ENCODE measurements at regions not wholly inside any gene's neighbourhood (a gene's known extent, or its start where the extent isn't known, plus 50 kb on each side); places are given as distances from the start of the nearest gene placed in this dataset.
"Not testable (repeated sequence)": the region's sequence is repeated elsewhere in the genome, so short reads cannot be mapped to it uniquely, and the experiment has no call there.

DNA sequence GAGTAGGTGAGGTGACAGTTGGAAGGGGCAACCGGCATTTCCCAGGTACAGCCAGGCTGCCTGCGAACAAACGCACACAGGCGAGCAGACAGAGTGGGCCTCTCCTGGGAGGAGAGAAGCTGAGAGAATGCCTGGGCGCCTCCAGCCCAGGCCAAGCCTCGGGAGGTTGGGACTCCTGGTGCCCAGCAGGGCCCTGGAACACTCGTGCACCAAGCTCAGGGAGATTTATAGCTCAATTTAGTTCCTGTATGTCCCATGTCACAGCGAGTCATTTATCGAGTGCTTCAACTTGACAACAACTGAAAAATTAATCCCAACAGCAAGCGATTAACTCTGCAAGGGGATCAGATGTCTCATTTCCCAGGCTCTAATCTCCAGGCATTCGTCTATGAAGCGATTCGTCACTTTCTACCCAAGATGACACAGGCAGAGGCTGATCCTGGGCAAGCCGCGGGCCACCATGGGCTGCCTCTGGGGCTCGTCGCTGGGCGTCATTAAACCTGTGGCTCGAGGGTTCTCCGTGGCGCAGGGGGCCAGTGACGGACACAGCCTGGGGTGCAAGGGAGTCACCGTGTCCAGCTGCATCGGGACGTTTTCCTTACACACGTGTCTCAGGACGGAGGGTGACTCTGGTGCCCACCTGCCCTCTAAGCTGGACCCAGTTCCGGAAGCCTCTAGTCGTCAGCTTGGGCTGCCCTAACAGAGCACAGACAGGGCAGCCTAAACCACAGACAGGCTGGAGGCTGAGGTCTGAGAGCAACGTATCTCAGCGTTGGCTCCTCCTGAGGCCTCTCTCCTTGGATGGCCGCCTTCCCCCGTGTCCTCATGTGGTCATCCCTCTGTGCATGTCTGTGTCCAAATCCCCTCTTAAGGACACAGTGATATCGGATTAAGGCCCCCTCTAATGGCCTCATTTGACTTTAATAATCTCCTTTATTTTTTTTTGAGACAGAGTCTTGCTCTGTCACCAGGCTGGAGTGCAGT, 154.1 kb downstream of the CTTN start:
- no peak for TF ChIP-seq CTCF (IDR thresholded peaks at IDR 0.05; ENCODE audit: borderline replicate concordance, insufficient read depth, low read depth, low read length)
- no peak overlapping the region for H3K4me3 ChIP-seq (ENCODE audit: low read depth, low read length)

GRCh38 chr11:70555078-70555477, 156.7 kb downstream of the CTTN start:
- no peak overlapping the region for H3K4me3 ChIP-seq (ENCODE audit: low read depth, low read length)
- no peak for TF ChIP-seq CTCF (IDR thresholded peaks at IDR 0.05; ENCODE audit: borderline replicate concordance, insufficient read depth, low read depth, low read length)

DNA sequence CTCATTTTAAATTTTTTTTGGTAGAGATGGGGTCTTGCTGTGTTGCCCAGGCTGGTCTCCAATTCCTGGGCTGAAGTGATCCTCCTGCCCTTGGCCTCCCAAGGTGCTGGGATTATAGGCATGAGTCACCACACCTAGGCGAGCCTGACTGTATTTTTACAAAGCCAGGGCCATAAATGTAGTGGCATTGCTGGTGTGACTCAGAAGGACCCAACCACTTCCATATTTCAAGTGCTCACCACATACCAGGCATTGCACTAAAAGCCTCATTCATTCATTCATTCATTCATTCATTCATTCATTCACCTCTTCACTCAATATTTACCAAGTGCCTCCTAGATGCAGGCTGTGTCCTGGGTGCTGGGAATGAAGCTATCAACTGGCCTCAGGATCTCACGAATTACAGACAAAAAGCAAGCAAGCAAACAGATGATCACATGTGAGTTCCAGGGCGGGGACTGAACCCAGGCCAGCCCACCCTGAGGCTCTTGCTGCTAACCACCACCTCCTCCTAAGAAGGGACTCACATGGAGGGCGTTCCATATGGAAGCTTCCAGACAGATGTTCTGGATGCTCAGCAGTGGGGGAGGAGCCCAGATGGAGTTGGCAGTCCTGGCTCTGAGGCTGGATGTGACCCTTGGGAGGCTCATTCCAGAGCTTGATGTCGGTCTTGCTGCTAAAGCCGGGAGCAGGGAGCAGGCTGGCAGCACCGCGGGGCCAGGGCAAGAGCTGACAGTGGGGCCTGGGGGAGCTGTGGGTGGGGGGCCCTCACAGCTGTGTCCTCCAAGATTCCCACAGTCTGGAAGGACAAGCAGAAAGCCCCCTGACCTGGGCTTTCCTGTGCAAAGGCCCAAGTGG, 158.8 kb downstream of the CTTN start:
- no peak for TF ChIP-seq CTCF (IDR thresholded peaks at IDR 0.05; ENCODE audit: borderline replicate concordance, insufficient read depth, low read depth, low read length)
- H3K4me3 ChIP-seq (ENCODE audit: low read depth, low read length): no peak overlapping the region

GRCh38 chr11:70557742-70558485, 159.6 kb downstream of the CTTN start:
- no peak for TF ChIP-seq CTCF (IDR thresholded peaks at IDR 0.05; ENCODE audit: borderline replicate concordance, insufficient read depth, low read depth, low read length)
- H3K4me3 ChIP-seq (ENCODE audit: low read depth, low read length): no peak overlapping the region

- TF ChIP-seq CTCF (IDR thresholded peaks at IDR 0.05; ENCODE audit: borderline replicate concordance, insufficient read depth, low read depth, low read length): no peak
These were observed 160.4 kb downstream of the CTTN start for GRCh38 chr11:70558681-70559080.

GRCh38 chr11:70559516-70559915, 161.2 kb downstream of the CTTN start:
- H3K4me3 ChIP-seq (ENCODE audit: low read depth, low read length): no peak overlapping the region
- TF ChIP-seq CTCF (IDR thresholded peaks at IDR 0.05; ENCODE audit: borderline replicate concordance, insufficient read depth, low read depth, low read length): no peak

More at GRCh38 chr11:70558681-70559080, 160.4 kb downstream of the CTTN start:
- no peak overlapping the region for H3K4me3 ChIP-seq (ENCODE audit: low read depth, low read length)

GRCh38 chr11:70560621-70561020, 162.3 kb downstream of the CTTN start:
- not testable (repeated sequence) for H3K4me3 ChIP-seq (ENCODE audit: low read depth, low read length)
